Mesenchymal stem cell (in vitro differentiated cells and primary cell): ENCODE measurements at regions not wholly inside any gene's neighbourhood (a gene's known extent, or its start where the extent isn't known, plus 50 kb on each side); places are given as distances from the start of the nearest gene placed in this dataset.

Experiments used
- DNase-seq: peaks from one replicate; pipeline ENCODE4 v3.0.0-alpha.2; 2013
- H2AFZ ChIP-seq: one replicate; pipeline ENCODE4 v1.6.1; 2013; ENCODE audit warnings: low read depth, mild to moderate bottlenecking, control low read depth, inconsistent platforms, low read length, moderate library complexity
- H2AK5ac ChIP-seq: 2 replicates; pipeline ENCODE4 v1.6.1; 2013; ENCODE audit warnings: low read length, moderate library complexity, mild to moderate bottlenecking, inconsistent platforms; ENCODE audit not compliant: severe bottlenecking
- H2BK120ac ChIP-seq: one replicate; pipeline ENCODE4 v1.6.1; 2013; ENCODE audit warnings: low read depth, mild to moderate bottlenecking, inconsistent platforms, low read length, moderate library complexity
- H2BK12ac ChIP-seq, 2 experiments: one replicate each; pipeline ENCODE4 v1.6.1; 2013; ENCODE audit warnings: inconsistent platforms in 2 of 2, low read length in 2 of 2, mild to moderate bottlenecking in 2 of 2, moderate library complexity in 2 of 2, control low read depth in 1 of 2
- H2BK15ac ChIP-seq: one replicate; pipeline ENCODE4 v1.6.1; 2013; ENCODE audit warnings: mild to moderate bottlenecking, low read depth, inconsistent platforms; ENCODE audit not compliant: poor library complexity, severe bottlenecking
- H2BK5ac ChIP-seq: 2 replicates; pipeline ENCODE4 v1.6.1; 2013; ENCODE audit warnings: low read depth, mild to moderate bottlenecking, low read length, control low read depth, inconsistent platforms; ENCODE audit not compliant: poor library complexity, severe bottlenecking
- H3K14ac ChIP-seq, 2 experiments: one replicate each; pipeline ENCODE4 v1.6.1; 2013; ENCODE audit warnings: inconsistent platforms in 2 of 2, low read length in 2 of 2, control low read depth in 1 of 2, mild to moderate bottlenecking in 1 of 2, moderate library complexity in 1 of 2
- H3K18ac ChIP-seq, 2 experiments: one replicate each; pipeline ENCODE4 v1.6.1; 2013; ENCODE audit warnings: inconsistent platforms in 2 of 2, low read length in 2 of 2, control low read depth in 1 of 2, low read depth in 1 of 2, mild to moderate bottlenecking in 1 of 2
- H3K23ac ChIP-seq, 2 experiments: one replicate each; pipeline ENCODE4 v1.6.1; 2013; ENCODE audit warnings: inconsistent platforms in 2 of 2, low read length in 2 of 2, mild to moderate bottlenecking in 2 of 2, moderate library complexity in 2 of 2, control low read depth in 1 of 2
- H3K27ac ChIP-seq: 2 replicates; pipeline ENCODE4 v1.5.1; 2013; ENCODE audit warnings: mild to moderate bottlenecking, moderate library complexity, low read length, control low read depth, inconsistent platforms; ENCODE audit not compliant: poor library complexity, severe bottlenecking
- H3K27me3 ChIP-seq, 2 experiments: 2 replicates each; pipeline versions ENCODE4 v1.6.1 to v1.7.0; 2013; ENCODE audit warnings: low read length in 2 of 2, mild to moderate bottlenecking in 2 of 2, moderate library complexity in 2 of 2, control low read depth in 1 of 2, inconsistent platforms in 1 of 2; ENCODE audit not compliant: control insufficient read depth in 1 of 2, insufficient read depth in 1 of 2
- H3K36me3 ChIP-seq, 2 experiments: 2 replicates each; pipeline versions ENCODE4 v1.6.1 to v1.7.0; 2013; ENCODE audit warnings: low read length in 2 of 2, control low read depth in 1 of 2, inconsistent platforms in 1 of 2, low read depth in 1 of 2, mild to moderate bottlenecking in 1 of 2; ENCODE audit not compliant: insufficient read depth in 2 of 2, control insufficient read depth in 1 of 2
- H3K4ac ChIP-seq, 2 experiments: one replicate each; pipeline ENCODE4 v1.6.1; 2013; ENCODE audit warnings: inconsistent platforms in 2 of 2, low read length in 2 of 2, mild to moderate bottlenecking in 2 of 2, moderate library complexity in 2 of 2, control low read depth in 1 of 2, low read depth in 1 of 2
- H3K4me1 ChIP-seq: 2 replicates; pipeline ENCODE4 v1.6.1; 2013; ENCODE audit warnings: low read depth, low read length, control low read depth; ENCODE audit not compliant: control insufficient read depth, insufficient read depth
- H3K4me2 ChIP-seq: 2 replicates; pipeline ENCODE4 v1.6.1; 2013; ENCODE audit warnings: low read length, mild to moderate bottlenecking, inconsistent platforms; ENCODE audit not compliant: poor library complexity, severe bottlenecking
- H3K4me3 ChIP-seq, 2 experiments: 2 replicates each; pipeline versions ENCODE4 v1.5.1 to v1.7.0; 2013; ENCODE audit warnings: low read length in 2 of 2, mild to moderate bottlenecking in 2 of 2, control low read depth in 1 of 2, low read depth in 1 of 2; ENCODE audit not compliant: insufficient read depth in 1 of 2
- H3K79me1 ChIP-seq: replicated peaks from 2 replicates; pipeline ENCODE4 v1.6.1; 2013; ENCODE audit warnings: mild to moderate bottlenecking, control low read depth, low read length, inconsistent platforms; ENCODE audit not compliant: poor library complexity, severe bottlenecking
- H3K9ac ChIP-seq: 2 replicates; pipeline ENCODE4 v1.7.0; 2013; ENCODE audit warnings: mild to moderate bottlenecking, low read length, moderate library complexity
- H3K9me3 ChIP-seq: 2 replicates; pipeline ENCODE4 v1.7.0; 2013; ENCODE audit warnings: mild to moderate bottlenecking, low read length; ENCODE audit not compliant: control insufficient read depth
- H4K8ac ChIP-seq: one replicate; pipeline ENCODE4 v1.6.1; 2013; ENCODE audit warnings: inconsistent platforms, mild to moderate bottlenecking, low read length, moderate library complexity
- H4K91ac ChIP-seq: one replicate; pipeline ENCODE4 v1.6.1; 2013; ENCODE audit warnings: mild to moderate bottlenecking, low read length, inconsistent platforms
- WGBS: methylation state at CpG from one replicate; pipeline ENCODE4 v1.1.7; 2013; ENCODE audit warnings: mixed read lengths; 5-methylcytosine and 5-hydroxymethylcytosine counted together

- H3K9ac ChIP-seq = no peak overlapping the region
- no peak overlapping the region for H3K4ac ChIP-seq
- no peak overlapping the region for H3K14ac ChIP-seq
- H3K36me3 ChIP-seq = no peaks in the 10 kb centered on the region
- H2BK5ac ChIP-seq = no peak overlapping the region
- H3K79me1 ChIP-seq = no peaks in the 10 kb centered on the region
- DNase-seq = no peak
- no peak overlapping the region for H2AK5ac ChIP-seq
- 87% methylated on average over 7 of the region's 7 CpGs for WGBS
- H2BK15ac ChIP-seq = no peak overlapping the region
- H2AFZ ChIP-seq = no peak overlapping the region
- H3K4me3 ChIP-seq = no peak overlapping the region
- no peaks in the 10 kb centered on the region for H3K9me3 ChIP-seq
- no peak overlapping the region for H4K8ac ChIP-seq
- H2BK120ac ChIP-seq = no peak overlapping the region
- H3K27me3 ChIP-seq = peaks cover 37 to 46% of the 10 kb centered on the region in 2 experiments
- no peak overlapping the region for H3K27ac ChIP-seq
- no peak overlapping the region for H3K4me2 ChIP-seq
- H3K18ac ChIP-seq = no peak overlapping the region
- H3K4me1 ChIP-seq = no peaks in the 10 kb centered on the region
- H4K91ac ChIP-seq = no peak overlapping the region
- no peak overlapping the region for H3K23ac ChIP-seq
- H2BK12ac ChIP-seq = no peak overlapping the region
Observed at GRCh38 chr1:29439615-29440014, 203.3 kb downstream of the PTPRU start.

DNA sequence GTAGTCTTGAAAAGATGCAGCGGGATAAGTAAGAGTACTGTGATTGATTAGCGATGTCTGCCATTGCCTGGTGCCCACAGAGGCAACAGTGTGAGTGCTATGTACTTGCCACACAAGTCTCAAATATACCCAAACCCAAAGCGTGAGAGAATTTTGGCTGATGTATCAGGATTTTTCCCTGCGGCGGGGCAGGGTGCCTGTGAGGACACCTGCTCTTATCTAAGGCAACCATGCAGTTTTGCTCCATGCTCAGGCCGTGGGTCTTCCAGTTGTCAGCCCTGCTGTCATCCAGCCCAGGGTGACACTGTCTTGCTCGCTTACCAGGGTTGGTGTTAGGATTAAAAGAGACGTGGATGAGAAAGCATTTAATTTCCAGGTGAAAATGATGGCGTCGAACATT, 202.7 kb downstream of the PTPRU start:
- no peak overlapping the region for H3K27ac ChIP-seq
- no peak overlapping the region for H2BK120ac ChIP-seq
- no peak overlapping the region for H4K8ac ChIP-seq
- WGBS = 88% methylated on average over 7 of the region's 10 CpGs
- no peaks in the 10 kb centered on the region for H3K36me3 ChIP-seq
- no peak overlapping the region for H2BK12ac ChIP-seq
- no peak overlapping the region for H3K4ac ChIP-seq
- H3K23ac ChIP-seq = no peak overlapping the region
- no peak overlapping the region for H2BK15ac ChIP-seq
- H2AFZ ChIP-seq = no peak overlapping the region
- H2BK5ac ChIP-seq = no peak overlapping the region
- H3K4me3 ChIP-seq = no peak overlapping the region
- H2AK5ac ChIP-seq = no peak overlapping the region
- H3K14ac ChIP-seq = no peak overlapping the region
- H3K9ac ChIP-seq = no peak overlapping the region
- no peak overlapping the region for H4K91ac ChIP-seq
- H3K18ac ChIP-seq = no peak overlapping the region
- H3K27me3 ChIP-seq = peaks cover 31 to 40% of the 10 kb centered on the region in 2 experiments
- no peak overlapping the region for H3K4me2 ChIP-seq
- no peak for DNase-seq
- no peaks in the 10 kb centered on the region for H3K9me3 ChIP-seq
- no peaks in the 10 kb centered on the region for H3K79me1 ChIP-seq
- H3K4me1 ChIP-seq = no peaks in the 10 kb centered on the region

- no peak overlapping the region for H3K27ac ChIP-seq
- DNase-seq = no peak
- H2BK12ac ChIP-seq = no peak overlapping the region
- H2AK5ac ChIP-seq = no peak overlapping the region
- H3K36me3 ChIP-seq = no peaks in the 10 kb centered on the region
- no peak overlapping the region for H3K9ac ChIP-seq
- H3K18ac ChIP-seq = no peak overlapping the region
- no peak overlapping the region for H2AFZ ChIP-seq
- H3K4me1 ChIP-seq = no peaks in the 10 kb centered on the region
- H3K4ac ChIP-seq = no peak overlapping the region
- H4K8ac ChIP-seq = no peak overlapping the region
- no peak overlapping the region for H2BK120ac ChIP-seq
- WGBS = 56% methylated on average over 4 of the region's 4 CpGs
- H3K9me3 ChIP-seq = no peaks in the 10 kb centered on the region
- H3K14ac ChIP-seq = no peak overlapping the region
- H3K27me3 ChIP-seq = peaks cover 26 to 33% of the 10 kb centered on the region in 2 experiments
- no peak overlapping the region for H4K91ac ChIP-seq
- H3K4me2 ChIP-seq = no peak overlapping the region
- H3K23ac ChIP-seq = no peak overlapping the region
- H2BK15ac ChIP-seq = no peak overlapping the region
- no peak overlapping the region for H2BK5ac ChIP-seq
- no peak overlapping the region for H3K4me3 ChIP-seq
- H3K79me1 ChIP-seq = no peaks in the 10 kb centered on the region
Observed at GRCh38 chr1:29437946-29438345, 201.6 kb downstream of the PTPRU start.

- Histone ChIP-seq H3K4me2 (no peak overlapping the region), H3K18ac (no peak overlapping the region), H3K79me1 (no peaks in the 10 kb centered on the region), H3K27me3 (peaks cover 22 to 28% of the 10 kb centered on the region in 2 experiments), H3K36me3 (no peaks in the 10 kb centered on the region), H3K4me1 (no peaks in the 10 kb centered on the region), H2AK5ac (no peak overlapping the region), H3K27ac (no peak overlapping the region), H2BK120ac (no peak overlapping the region), H3K4ac (no peak overlapping the region), H3K9ac (no peak overlapping the region), H2BK12ac (no peak overlapping the region), H4K8ac (no peak overlapping the region), H2BK15ac (no peak overlapping the region), H3K14ac (no peak overlapping the region), H3K9me3 (no peaks in the 10 kb centered on the region), H3K23ac (no peak overlapping the region), H2BK5ac (no peak overlapping the region), H2AFZ (no peak overlapping the region), H3K4me3 (no peak overlapping the region), H4K91ac (no peak overlapping the region)
- no peak for DNase-seq
- 51% methylated on average over 4 of the region's 4 CpGs for WGBS
Observed at GRCh38 chr1:29436181-29436785, 200.0 kb downstream of the PTPRU start.
